H1 (cell line): ENCODE measurements at regions not wholly inside any gene's neighbourhood (a gene's known extent, or its start where the extent isn't known, plus 50 kb on each side); places are given as distances from the start of the nearest gene placed in this dataset.

Source experiments
- ASH2L ChIP-seq: fragments of 200-600, 300-600 bp; sonication (generic); IDR thresholded peaks from one replicate; pipeline ENCODE4 v1.7.1; 2017; ENCODE audit warnings: low read length
- CTBP2 ChIP-seq: IDR thresholded peaks from 2 replicates; pipeline ENCODE4 v1.7.0; 2011; ENCODE audit warnings: borderline replicate concordance, mild to moderate bottlenecking, moderate library complexity, mixed read lengths, low read length; ENCODE audit not compliant: insufficient read depth, insufficient read length
- FOSL1 ChIP-seq: IDR thresholded peaks from 2 replicates; pipeline ENCODE4 v1.6.1; 2011; ENCODE audit warnings: mild to moderate bottlenecking, low read depth, low read length, moderate library complexity; ENCODE audit not compliant: insufficient read depth
- HDAC6 ChIP-seq: IDR thresholded peaks from one replicate; pipeline ENCODE4 v1.7.1; 2012; ENCODE audit warnings: low read depth, mild to moderate bottlenecking, inconsistent platforms, low read length, moderate library complexity
- KDM4A ChIP-seq: IDR thresholded peaks from one replicate; pipeline ENCODE4 v1.7.1; 2012; ENCODE audit warnings: low read depth, mild to moderate bottlenecking, moderate library complexity, low read length, inconsistent platforms; ENCODE audit not compliant: severe bottlenecking
- NRF1 ChIP-seq: IDR thresholded peaks from 2 replicates; pipeline ENCODE4 v1.6.1; 2011; ENCODE audit warnings: mild to moderate bottlenecking, low read depth, low read length, improper control_type of control experiment
- POLR2AphosphoS5 ChIP-seq: IDR thresholded peaks from 2 replicates; pipeline ENCODE4 v1.6.1; 2011; ENCODE audit warnings: low read depth, low read length
- SP2 ChIP-seq: IDR thresholded peaks from 2 replicates; pipeline ENCODE4 v1.6.1; 2012; ENCODE audit warnings: mild to moderate bottlenecking, low read length, inconsistent platforms
- TF ChIP-seq, protein P1 (sequence below): fragments of 300-600 bp; sonication (generic); IDR thresholded peaks from 2 replicates; pipeline ENCODE4 v1.7.1; 2012; ENCODE audit warnings: low read length, moderate library complexity, mild to moderate bottlenecking, inconsistent platforms; ENCODE audit not compliant: insufficient replicate concordance

DNA sequence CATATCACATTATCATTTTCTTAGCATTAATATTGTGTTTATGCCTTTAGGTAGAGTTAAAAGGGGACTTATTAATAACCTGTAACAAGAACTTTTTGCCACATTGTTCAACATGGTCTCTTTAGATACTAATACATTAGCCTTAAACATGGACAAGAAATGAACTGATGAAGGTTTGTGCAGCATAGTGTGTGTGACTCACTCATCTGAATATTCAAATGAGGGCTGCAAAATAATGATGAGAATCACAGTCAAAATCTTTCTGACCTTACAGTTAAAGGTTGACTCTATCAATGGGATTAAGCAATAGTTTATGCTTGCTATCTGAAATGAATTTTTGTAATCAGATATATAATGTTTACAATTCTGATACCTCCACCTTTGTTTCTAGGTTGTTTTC lies 1189.3 kb upstream of the CITED2 start (continued):
- TF ChIP-seq, protein P1, sequence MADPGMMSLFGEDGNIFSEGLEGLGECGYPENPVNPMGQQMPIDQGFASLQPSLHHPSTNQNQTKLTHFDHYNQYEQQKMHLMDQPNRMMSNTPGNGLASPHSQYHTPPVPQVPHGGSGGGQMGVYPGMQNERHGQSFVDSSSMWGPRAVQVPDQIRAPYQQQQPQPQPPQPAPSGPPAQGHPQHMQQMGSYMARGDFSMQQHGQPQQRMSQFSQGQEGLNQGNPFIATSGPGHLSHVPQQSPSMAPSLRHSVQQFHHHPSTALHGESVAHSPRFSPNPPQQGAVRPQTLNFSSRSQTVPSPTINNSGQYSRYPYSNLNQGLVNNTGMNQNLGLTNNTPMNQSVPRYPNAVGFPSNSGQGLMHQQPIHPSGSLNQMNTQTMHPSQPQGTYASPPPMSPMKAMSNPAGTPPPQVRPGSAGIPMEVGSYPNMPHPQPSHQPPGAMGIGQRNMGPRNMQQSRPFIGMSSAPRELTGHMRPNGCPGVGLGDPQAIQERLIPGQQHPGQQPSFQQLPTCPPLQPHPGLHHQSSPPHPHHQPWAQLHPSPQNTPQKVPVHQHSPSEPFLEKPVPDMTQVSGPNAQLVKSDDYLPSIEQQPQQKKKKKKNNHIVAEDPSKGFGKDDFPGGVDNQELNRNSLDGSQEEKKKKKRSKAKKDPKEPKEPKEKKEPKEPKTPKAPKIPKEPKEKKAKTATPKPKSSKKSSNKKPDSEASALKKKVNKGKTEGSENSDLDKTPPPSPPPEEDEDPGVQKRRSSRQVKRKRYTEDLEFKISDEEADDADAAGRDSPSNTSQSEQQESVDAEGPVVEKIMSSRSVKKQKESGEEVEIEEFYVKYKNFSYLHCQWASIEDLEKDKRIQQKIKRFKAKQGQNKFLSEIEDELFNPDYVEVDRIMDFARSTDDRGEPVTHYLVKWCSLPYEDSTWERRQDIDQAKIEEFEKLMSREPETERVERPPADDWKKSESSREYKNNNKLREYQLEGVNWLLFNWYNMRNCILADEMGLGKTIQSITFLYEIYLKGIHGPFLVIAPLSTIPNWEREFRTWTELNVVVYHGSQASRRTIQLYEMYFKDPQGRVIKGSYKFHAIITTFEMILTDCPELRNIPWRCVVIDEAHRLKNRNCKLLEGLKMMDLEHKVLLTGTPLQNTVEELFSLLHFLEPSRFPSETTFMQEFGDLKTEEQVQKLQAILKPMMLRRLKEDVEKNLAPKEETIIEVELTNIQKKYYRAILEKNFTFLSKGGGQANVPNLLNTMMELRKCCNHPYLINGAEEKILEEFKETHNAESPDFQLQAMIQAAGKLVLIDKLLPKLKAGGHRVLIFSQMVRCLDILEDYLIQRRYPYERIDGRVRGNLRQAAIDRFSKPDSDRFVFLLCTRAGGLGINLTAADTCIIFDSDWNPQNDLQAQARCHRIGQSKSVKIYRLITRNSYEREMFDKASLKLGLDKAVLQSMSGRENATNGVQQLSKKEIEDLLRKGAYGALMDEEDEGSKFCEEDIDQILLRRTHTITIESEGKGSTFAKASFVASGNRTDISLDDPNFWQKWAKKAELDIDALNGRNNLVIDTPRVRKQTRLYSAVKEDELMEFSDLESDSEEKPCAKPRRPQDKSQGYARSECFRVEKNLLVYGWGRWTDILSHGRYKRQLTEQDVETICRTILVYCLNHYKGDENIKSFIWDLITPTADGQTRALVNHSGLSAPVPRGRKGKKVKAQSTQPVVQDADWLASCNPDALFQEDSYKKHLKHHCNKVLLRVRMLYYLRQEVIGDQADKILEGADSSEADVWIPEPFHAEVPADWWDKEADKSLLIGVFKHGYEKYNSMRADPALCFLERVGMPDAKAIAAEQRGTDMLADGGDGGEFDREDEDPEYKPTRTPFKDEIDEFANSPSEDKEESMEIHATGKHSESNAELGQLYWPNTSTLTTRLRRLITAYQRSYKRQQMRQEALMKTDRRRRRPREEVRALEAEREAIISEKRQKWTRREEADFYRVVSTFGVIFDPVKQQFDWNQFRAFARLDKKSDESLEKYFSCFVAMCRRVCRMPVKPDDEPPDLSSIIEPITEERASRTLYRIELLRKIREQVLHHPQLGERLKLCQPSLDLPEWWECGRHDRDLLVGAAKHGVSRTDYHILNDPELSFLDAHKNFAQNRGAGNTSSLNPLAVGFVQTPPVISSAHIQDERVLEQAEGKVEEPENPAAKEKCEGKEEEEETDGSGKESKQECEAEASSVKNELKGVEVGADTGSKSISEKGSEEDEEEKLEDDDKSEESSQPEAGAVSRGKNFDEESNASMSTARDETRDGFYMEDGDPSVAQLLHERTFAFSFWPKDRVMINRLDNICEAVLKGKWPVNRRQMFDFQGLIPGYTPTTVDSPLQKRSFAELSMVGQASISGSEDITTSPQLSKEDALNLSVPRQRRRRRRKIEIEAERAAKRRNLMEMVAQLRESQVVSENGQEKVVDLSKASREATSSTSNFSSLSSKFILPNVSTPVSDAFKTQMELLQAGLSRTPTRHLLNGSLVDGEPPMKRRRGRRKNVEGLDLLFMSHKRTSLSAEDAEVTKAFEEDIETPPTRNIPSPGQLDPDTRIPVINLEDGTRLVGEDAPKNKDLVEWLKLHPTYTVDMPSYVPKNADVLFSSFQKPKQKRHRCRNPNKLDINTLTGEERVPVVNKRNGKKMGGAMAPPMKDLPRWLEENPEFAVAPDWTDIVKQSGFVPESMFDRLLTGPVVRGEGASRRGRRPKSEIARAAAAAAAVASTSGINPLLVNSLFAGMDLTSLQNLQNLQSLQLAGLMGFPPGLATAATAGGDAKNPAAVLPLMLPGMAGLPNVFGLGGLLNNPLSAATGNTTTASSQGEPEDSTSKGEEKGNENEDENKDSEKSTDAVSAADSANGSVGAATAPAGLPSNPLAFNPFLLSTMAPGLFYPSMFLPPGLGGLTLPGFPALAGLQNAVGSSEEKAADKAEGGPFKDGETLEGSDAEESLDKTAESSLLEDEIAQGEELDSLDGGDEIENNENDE, result no peak
- no peak for TF ChIP-seq ASH2L
- no peak for TF ChIP-seq HDAC6
- TF ChIP-seq CTBP2, result no peak
- TF ChIP-seq POLR2AphosphoS5, result no peak
- TF ChIP-seq KDM4A, result no peak
- TF ChIP-seq NRF1, result no peak
- TF ChIP-seq SP2, result no peak
- no peak for TF ChIP-seq FOSL1
- TF ChIP-seq, all 59 proteins: peak for 0
